Eye (tissue), 1 donor: ENCODE measurements at regions not wholly inside any gene's neighbourhood (a gene's known extent, or its start where the extent isn't known, plus 50 kb on each side); places are given as distances from the start of the nearest gene placed in this dataset.
"Not testable (repeated sequence)": the region's sequence is repeated elsewhere in the genome, so short reads cannot be mapped to it uniquely, and the experiment has no call there.

Experiments used
- DNase-seq: peaks from one replicate; pipeline ENCODE4 v3.0.0-alpha.2; 2015

DNA sequence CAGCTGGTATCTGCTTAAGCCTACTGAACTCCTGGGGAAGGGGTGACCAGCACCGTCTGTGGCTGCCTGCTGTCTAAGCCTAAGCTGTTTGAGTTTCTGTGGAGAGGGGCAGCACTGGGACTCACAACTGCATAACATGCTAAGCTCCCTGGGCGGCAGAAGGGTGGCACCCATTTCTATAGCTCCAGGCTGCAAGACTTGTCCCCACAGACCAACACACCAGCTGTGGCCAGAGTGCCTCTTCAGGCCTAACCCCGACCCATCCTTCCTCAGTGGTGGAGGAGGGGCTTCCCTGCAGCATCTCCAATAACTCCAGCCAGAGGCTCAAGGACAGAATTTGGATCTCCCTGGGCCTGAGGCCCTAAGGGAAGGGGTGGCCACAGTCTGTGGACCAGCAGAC, 464.1 kb downstream of the SEMA3D start:
- no peak for DNase-seq

DNA sequence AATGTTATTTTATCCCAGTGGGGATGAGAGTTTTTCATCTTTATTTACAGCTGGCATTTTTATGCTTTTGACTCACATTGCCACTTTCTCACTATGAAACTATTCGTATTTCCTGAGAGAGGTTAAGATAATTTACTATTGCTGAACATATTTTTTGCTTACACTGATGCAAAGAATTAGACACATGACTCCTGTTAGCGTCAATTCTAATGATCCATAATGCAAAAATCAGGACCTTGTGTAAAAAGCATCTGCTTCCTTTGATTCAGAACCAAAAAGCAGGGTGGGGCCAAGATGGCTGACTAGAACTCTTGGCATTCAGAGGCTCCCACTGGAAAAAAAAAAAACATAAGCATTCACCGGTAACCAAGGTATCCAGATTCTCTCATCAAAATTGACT, 464.8 kb downstream of the SEMA3D start:
- DNase-seq, result no peak

GRCh38 chr7:84720456-84721097, 466.3 kb downstream of the SEMA3D start:
- no peak for DNase-seq

- DNase-seq, result peak; percentile 23
Observed at GRCh38 chr7:84714765-84715164, 472.1 kb downstream of the SEMA3D start.

DNA sequence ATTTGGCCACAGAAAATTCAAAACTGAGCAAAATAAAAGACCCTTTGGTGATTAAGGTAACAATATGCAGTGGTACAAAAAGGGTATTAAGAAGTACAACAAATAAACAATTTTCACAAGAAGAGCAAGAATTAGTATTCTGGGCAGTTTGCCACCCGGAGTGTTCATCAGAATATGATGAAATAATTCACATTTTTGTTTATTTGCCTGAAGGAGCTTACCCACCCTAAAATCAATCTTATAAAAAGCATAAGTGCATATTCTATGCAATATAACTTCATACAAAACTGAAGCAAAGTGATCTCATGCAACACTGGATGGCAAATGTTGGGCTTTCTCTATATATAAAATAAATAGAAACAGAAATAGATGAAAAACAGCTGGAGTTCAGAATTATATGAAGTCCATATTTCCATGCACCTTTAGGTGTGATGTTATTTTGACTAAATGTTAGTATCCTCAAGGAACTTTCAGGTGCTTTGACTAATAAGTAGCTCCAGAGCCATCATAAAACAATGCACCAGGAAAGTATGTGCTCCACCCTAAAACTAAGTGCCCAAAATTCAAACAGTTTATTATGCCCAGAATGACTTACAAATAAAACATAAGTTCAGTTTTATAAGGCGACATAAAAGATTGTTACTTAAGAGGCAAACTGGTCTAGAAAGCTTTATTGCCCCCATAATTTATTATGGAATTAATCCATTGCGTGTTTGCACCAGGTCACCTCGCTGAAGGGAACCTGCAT, 474.3 kb downstream of the SEMA3D start:
- DNase-seq, result no peak

DNA sequence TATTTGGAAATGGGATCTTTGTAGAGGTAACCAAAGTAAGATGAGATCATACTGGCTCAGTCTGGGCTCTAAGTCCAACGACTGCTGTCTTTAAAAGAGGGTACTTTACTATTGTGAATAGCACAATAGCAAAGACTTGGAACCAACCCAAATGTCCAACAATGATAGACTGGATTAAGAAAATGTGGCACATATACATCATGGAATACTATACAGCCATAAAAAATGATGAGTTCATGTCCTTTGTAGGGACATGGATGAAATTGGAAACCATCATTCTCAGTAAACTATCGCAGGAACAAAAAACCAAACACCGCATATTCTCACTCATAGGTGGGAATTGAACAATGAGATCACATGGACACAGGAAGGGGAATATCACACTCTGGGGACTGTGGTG, 476.3 kb downstream of the SEMA3D start:
- DNase-seq, result not testable (repeated sequence)

DNA sequence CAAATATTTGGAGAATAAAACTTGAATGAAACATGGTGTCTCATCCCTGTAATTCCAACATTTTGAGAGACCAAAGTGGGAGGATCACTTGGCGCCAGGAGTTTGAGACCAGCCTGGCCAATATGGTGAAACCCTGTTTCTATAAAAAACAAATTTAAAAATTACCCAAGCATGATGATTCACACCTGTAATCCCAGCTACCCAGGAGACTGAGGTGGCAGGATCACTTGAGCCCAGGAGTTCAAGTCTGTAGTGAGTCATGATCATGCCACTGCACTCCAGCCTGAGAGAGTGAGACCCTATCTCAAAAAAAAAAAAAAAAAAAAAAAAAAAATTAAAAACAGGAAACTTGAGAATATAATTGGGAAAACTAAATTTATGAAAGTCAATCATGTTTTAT, 481.1 kb downstream of the SEMA3D start:
- no peak for DNase-seq

GRCh38 chr7:84705079-84705478, 481.8 kb downstream of the SEMA3D start:
- no peak for DNase-seq

DNA sequence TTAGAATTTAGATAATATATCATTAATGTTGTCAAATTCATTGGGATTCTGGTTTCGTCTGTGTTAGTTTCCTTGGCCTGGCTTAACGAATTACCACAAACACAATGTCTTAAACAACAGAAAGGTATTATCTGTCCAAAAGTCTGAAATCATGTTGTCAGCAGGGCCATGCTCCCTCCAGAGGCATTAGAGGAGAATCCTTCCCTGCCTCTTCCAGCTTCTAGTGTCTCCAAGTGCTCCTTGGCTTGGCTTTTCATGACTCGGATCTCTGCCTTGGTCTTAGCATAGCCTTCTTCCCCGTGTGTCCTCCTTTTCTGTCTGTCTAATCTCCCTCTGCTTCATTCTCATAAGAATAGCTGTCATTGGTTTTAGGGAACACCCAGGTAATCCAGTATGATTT, 482.5 kb downstream of the SEMA3D start:
- no peak for DNase-seq

DNA sequence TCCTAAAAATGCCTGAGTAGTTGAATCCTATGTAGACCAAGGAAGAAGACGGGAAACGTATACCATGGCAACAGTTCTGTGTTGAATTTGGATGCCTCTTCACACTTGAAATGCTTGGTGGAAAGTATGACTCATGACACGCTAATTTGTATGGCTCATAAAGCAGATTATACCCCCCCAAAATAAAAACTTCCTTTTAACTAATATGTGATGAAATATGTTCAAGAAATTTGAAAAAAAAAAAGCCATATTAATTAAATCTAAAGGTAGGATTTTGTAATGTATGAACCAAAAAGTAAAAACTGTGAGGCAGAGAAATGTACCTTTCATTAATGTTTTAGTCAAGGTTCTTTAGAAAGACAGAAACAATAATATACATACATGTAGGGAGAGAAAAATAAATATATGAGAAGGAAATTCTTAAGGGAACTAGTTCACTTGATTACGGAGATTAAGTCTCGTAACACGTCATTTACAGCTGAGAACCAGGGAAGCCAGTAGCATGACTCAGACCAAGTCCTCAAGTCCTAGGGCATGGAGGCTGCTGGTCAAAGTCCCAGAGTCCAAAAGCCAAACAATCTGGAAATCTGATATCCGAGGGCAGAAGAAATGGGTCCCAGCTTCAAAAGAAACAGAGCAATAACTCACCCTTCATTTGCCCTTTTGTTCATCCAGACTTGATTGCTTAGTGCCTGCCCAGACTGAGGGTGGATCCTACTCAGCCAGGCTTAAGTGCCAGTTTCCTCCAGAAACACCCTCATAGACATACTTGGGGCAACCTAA, 485.1 kb downstream of the SEMA3D start:
- peak; percentile 60 for DNase-seq

DNA sequence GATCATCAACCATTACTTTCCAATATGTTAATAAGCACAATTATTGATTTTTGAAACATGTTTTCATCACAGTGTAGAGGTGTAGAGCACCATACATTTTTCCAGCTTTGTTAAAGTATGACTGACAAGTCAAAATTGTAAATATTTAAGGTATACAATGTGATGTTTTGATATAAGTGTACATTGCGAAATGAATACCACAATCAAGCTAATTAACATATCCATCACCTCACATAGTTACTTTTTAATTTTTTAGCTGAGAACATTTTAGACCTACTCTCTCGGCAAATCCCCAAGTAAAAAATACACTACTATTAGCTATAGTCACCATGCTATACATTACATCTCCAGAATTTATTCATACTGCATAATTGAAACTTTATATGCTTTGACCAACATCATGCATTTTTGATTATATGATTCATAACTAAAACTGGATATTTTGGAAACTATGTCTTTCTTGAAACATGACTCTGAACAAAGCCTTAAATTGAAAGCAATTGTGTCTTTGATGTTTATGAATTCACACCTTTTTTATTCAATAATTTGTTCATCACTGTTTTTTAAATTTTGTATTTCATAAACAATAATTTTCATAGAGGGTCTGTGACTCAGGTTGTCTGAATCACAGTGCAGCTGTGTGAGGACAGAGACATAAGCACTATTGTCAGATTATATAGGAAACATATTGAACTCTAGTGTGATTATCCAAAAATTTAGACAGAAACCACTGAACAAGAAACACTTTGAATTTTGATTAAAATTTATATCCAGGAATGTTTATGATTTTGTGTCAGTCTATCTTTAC, 486.1 kb downstream of the SEMA3D start:
- DNase-seq, result no peak

DNA sequence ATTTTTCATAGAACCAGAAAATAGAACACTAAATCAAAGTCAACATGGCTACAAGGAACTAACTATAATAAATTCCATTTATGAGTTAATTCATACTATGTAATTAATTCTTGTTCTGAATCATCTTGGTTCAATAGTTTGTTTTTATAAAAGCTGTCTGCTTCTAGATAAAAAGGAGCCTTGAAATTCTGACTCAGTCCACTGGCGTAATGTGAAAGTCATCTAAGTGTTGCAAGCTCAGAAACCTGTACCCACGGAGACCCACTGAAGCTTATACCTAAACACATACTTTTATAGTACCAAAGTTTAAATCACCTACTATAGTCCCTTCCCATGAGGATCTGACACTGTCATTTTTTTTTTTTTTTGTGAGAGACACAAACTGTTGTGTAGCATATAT, 489.4 kb downstream of the SEMA3D start:
- no peak for DNase-seq

GRCh38 chr7:84693483-84693882, 493.4 kb downstream of the SEMA3D start:
- DNase-seq, result no peak

- no peak for DNase-seq
Observed at GRCh38 chr7:84688671-84689070, 494.1 kb upstream of the SEMA3A start.

DNA sequence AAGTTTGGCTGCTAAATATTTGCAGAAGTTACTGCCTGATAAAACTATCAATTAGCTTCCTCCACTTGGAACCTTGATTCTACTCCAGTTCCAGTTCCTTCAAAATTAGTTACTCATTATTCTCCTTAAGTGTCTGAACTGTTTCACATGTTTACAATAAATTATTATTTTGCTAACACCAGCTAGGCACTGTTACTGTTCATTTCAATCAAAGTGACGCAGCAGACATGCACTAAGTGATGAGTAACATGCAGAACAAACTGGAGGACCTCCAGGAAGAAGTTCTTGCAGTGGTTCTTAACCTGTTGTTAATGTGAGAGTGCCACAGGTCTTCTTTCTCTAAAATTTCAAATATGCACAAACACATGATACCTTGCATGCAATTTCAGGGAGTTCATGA, 491.8 kb upstream of the SEMA3A start:
- DNase-seq, result no peak

DNA sequence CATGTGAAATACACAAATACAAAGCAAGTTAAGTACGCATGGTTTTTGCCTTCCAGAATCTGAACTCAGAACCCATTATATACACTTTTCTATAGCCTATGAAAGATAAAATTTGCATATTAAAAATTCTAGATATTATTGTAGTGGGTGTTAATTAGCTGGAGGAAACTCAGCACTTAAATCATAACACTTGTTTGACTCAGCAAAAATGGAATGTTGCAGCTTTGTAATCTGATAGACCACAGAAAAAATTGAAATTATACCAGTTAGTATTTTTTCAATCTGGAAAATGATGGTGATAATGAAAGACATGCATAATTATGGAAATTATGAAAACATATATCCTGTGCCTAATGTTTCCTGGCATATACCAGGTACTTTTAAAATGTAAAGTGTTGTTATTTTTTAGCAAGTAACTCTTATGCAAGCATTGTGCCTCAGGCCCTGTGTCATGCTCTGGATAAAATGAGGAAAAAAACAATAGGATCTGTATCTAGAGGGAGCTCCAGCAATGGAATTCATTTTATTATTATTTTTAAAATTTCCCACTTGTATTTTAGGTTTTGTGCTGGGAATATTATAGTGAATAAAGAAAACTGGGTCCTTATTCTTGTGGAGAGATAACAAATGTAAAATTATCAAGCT, 490.4 kb upstream of the SEMA3A start:
- no peak for DNase-seq

- no peak for DNase-seq
Observed at GRCh38 chr7:84682543-84682942, 488.0 kb upstream of the SEMA3A start.

DNA sequence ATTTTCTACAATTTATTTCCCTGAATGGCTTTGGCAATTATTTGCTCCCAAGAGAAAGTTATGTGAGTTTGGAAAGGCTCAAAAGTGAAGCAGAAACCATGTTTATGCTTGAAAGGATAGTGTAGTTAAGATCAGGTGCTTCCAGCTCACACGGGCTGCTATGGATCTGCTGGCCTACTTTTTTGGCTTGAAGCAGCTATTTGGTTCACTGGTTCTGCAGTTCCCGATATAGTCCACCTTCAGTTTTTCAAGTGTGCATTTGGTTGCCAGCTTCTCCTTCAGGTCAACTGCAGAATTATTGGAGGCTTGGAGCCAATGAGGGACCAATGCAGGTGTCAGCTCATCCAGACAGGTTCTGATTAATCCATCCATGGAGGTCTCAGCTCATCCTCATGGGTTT, 484.3 kb upstream of the SEMA3A start:
- no peak for DNase-seq

DNA sequence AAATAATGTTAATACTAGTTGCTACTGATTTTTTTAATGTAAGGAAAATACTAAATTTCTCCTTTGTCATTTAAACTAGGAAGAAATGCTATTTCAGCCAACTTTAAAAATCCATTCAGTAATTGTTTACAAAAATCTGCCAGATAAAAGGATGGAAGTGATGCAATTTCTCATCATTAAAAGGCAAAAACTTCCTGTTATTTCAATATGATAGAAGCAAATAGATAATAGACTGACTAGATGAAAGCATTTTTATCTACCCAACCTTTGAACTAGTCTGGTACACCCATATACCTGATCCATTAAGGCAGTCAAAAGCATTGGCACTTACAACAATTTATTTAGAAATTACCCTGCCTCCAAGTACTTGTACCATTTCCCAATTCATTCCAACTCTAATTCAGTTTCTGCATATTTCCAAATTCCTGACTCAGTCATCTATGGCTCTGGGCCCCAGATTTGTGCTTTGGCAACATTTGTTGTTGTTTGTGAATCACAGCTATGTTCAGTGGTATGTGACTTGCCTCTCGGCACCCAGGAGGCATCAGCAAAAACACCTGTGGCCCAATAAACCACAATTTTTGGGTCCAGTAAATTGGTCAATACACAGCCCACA, 482.6 kb upstream of the SEMA3A start:
- DNase-seq, result no peak

DNA sequence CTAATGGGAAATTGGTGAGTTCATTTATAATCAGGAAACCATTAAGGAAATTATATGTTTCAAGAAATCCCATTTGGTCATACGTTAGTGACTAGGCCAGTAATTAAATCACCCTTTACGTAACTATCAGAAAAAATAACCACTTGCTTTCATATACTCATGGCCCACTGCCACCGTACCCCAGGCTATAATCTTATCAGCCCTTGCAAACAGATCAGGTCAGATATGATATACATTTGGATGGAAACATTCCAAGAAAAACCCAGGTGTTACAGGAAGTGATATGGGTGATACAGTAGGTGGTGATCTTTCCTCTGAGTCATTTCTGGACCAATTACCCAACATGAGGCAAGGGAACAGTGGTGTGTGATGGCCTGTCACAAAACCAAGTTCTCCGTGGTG, 481.0 kb upstream of the SEMA3A start:
- no peak for DNase-seq

DNA sequence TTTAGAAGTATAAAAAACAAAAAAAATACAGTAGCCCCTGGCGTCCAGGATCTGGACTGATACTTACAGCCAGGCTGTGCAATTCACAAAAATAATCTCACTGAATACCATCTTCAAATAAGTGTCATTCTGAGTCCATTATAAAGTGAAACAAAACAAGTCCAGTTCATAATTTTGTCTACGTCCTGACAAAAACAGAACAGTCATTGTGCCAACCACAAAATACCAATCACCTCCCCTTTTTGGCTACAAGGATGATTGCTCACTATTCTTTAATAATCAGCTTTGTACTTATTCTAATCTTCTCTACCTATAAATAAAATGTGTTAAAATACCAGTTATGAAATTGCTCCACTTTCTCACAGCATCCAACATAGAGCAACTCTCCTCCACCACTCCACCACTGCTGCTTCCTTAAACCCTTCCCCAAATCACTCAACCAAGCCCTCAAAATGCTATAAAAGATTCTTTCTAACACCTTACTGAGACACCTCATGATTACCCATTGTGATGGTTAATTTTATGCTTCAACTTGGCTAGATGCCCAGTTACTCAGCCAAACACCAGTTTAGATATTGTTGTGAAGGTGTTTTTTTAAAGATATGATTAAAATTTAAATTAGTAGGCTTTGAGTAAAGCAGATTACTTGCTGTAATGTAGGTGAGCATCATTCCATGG, 479.8 kb upstream of the SEMA3A start:
- DNase-seq, result no peak
